ENCODE measurements at regions not wholly inside any gene's neighbourhood (a gene's known extent, or its start where the extent isn't known, plus 50 kb on each side); places are given as distances from the start of the nearest gene placed in this dataset.

GRCh38 chr2:59440491-59440890 is 1113.0 kb downstream of the BCL11A start:
- no peak for DNase-seq (ENCODE audit: low read depth)

- no peak for DNase-seq (ENCODE audit: low read depth)
Observed at GRCh38 chr2:59435635-59436034, 1117.8 kb downstream of the BCL11A start.

- no peak for DNase-seq (ENCODE audit: low read depth)
Observed at GRCh38 chr2:59428940-59429339, 1124.5 kb downstream of the BCL11A start.

GRCh38 chr2:59427980-59428379 is 1125.5 kb downstream of the BCL11A start:
- DNase-seq (ENCODE audit: low read depth) = no peak

- no peak for DNase-seq (ENCODE audit: low read depth)
Observed at GRCh38 chr2:59425247-59425646, 1128.2 kb downstream of the BCL11A start.

GRCh38 chr2:59413751-59414570 is 1139.5 kb downstream of the BCL11A start:
- no peak for DNase-seq (ENCODE audit: low read depth)

- no peak for DNase-seq (ENCODE audit: low read depth)
Observed at GRCh38 chr2:59399126-59399525, 1154.3 kb downstream of the BCL11A start.

- DNase-seq (ENCODE audit: low read depth) = no peak
Observed at GRCh38 chr2:59398081-59398480, 1155.4 kb downstream of the BCL11A start.

GRCh38 chr2:59395119-59395518 is 1154.0 kb upstream of the FANCL start:
- no peak for DNase-seq (ENCODE audit: low read depth)

- DNase-seq (ENCODE audit: low read depth) = no peak
Observed at GRCh38 chr2:59391896-59392295, 1150.8 kb upstream of the FANCL start.

GRCh38 chr2:59390581-59390980 is 1149.5 kb upstream of the FANCL start:
- no peak for DNase-seq (ENCODE audit: low read depth)

GRCh38 chr2:59389240-59389639 is 1148.1 kb upstream of the FANCL start:
- DNase-seq (ENCODE audit: low read depth) = no peak

GRCh38 chr2:59385971-59386370 is 1144.8 kb upstream of the FANCL start:
- no peak for DNase-seq (ENCODE audit: low read depth)

- no peak for DNase-seq (ENCODE audit: low read depth)
Observed at GRCh38 chr2:59383473-59383872, 1142.3 kb upstream of the FANCL start.

- no peak for DNase-seq (ENCODE audit: low read depth)
Observed at GRCh38 chr2:59378127-59378526, 1137.0 kb upstream of the FANCL start.

GRCh38 chr2:59366288-59366687 is 1125.2 kb upstream of the FANCL start:
- DNase-seq (ENCODE audit: low read depth) = no peak

GRCh38 chr2:59354498-59354897 is 1113.4 kb upstream of the FANCL start:
- DNase-seq (ENCODE audit: low read depth) = no peak

GRCh38 chr2:59353306-59353921 is 1112.3 kb upstream of the FANCL start:
- no peak for DNase-seq (ENCODE audit: low read depth)

GRCh38 chr2:59342166-59342565 is 1101.0 kb upstream of the FANCL start:
- no peak for DNase-seq (ENCODE audit: low read depth)

- no peak for DNase-seq (ENCODE audit: low read depth)
Observed at GRCh38 chr2:59339837-59340207, 1098.7 kb upstream of the FANCL start.

GRCh38 chr2:59339121-59339836 is 1098.2 kb upstream of the FANCL start:
- DNase-seq (ENCODE audit: low read depth) = no peak

- no peak for DNase-seq (ENCODE audit: low read depth)
Observed at GRCh38 chr2:59333007-59333406, 1091.9 kb upstream of the FANCL start.
